ENCODE measurements at regions not wholly inside any gene's neighbourhood (a gene's known extent, or its start where the extent isn't known, plus 50 kb on each side); places are given as distances from the start of the nearest gene placed in this dataset.
"Not testable (repeated sequence)": the region's sequence is repeated elsewhere in the genome, so short reads cannot be mapped to it uniquely, and the experiment has no call there.

- no peaks in the 10 kb centered on the region for H3K9me3 ChIP-seq (ENCODE audit: control insufficient read depth in 1 of 2, low read length in 2 of 2)
- no peak overlapping the region for H3K27ac ChIP-seq (ENCODE audit: low read length)
- no peaks in the 10 kb centered on the region for H3K4me1 ChIP-seq (ENCODE audit: control insufficient read depth in 1 of 2, insufficient read depth in 2 of 2, low read length in 2 of 2)
- no peaks in the 10 kb centered on the region for H3K36me3 ChIP-seq (ENCODE audit: control insufficient read depth in 1 of 2, insufficient read depth in 2 of 2, low read length in 2 of 2)
- H3K27me3 ChIP-seq (ENCODE audit: low read depth, low read length), result no peaks in the 10 kb centered on the region
- no peak overlapping the region for H3K4me3 ChIP-seq (ENCODE audit: low read depth in 1 of 2, low read length in 2 of 2)
These were observed 66.1 kb downstream of the RBMX2 start for GRCh38 chrX:130467936-130468335.

DNA sequence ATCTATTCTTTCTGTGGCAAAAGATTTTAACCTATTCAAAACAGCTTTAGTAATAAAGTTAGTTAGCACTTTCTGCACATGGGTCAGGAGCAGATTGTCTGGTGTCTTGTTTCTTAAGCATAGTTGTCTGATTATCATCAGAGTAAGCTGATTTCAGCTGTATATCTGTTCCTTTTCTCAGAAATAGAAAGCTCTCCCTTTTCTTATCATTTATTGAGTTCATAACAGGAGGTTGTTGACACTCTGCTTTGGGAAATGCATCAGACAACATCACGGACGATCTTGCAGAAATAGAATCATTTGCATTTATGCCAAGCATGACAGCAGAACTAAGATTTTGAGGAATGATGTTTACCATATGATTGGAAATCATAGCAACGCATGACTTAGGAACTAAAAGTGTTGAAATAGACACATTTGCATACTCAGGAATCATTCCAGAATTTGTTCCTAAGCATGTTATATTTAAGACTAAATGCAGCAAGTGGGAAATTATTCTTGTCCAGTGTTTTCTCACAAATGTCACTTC is 66.7 kb downstream of the RBMX2 start:
- H3K27me3 ChIP-seq (ENCODE audit: low read depth, low read length), result no peaks in the 10 kb centered on the region
- H3K36me3 ChIP-seq (ENCODE audit: control insufficient read depth in 1 of 2, insufficient read depth in 2 of 2, low read length in 2 of 2), result no peaks in the 10 kb centered on the region

GRCh38 chrX:130482871-130483270 is 81.1 kb downstream of the RBMX2 start:
- Histone ChIP-seq H3K4me1 (ENCODE audit: control insufficient read depth in 1 of 2, insufficient read depth in 2 of 2, low read length in 2 of 2) (no peaks in the 10 kb centered on the region), H3K4me3 (ENCODE audit: low read depth in 1 of 2, low read length in 2 of 2) (no peak overlapping the region), H3K27ac (ENCODE audit: low read length) (no peak overlapping the region), H3K9me3 (ENCODE audit: control insufficient read depth in 1 of 2, low read length in 2 of 2) (no peaks in the 10 kb centered on the region), H3K36me3 (ENCODE audit: control insufficient read depth in 1 of 2, insufficient read depth in 2 of 2, low read length in 2 of 2) (no peaks in the 10 kb centered on the region), H3K27me3 (ENCODE audit: low read depth, low read length) (no peaks in the 10 kb centered on the region)

More for the DNA sequence above, 66.7 kb downstream of the RBMX2 start:
- no peaks in the 10 kb centered on the region for H3K9me3 ChIP-seq (ENCODE audit: control insufficient read depth in 1 of 2, low read length in 2 of 2)
- no peak overlapping the region for H3K4me3 ChIP-seq (ENCODE audit: low read depth in 1 of 2, low read length in 2 of 2)
- no peaks in the 10 kb centered on the region for H3K4me1 ChIP-seq (ENCODE audit: control insufficient read depth in 1 of 2, insufficient read depth in 2 of 2, low read length in 2 of 2)
- no peak overlapping the region for H3K27ac ChIP-seq (ENCODE audit: low read length)

DNA sequence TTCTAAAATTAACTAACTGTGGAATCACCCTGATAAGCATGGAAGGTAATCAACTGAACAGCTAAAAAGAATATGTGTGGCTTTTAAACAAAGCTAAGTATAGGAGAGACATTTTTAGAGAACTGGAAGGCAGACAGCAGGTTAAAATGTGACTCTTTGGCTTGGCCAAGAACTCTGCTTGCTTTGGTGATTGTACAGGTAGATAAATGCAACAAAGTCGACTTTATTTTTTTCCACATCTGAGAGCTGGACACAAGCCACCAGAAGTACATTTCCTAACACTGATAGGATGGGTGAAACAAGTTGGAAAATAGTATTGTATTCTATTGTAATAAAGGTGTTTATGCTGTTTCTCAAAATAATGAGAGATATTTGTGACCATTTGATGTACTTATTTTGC is 84.1 kb downstream of the RBMX2 start:
- H3K27me3 ChIP-seq (ENCODE audit: low read depth, low read length), result no peaks in the 10 kb centered on the region
- H3K4me3 ChIP-seq (ENCODE audit: low read depth in 1 of 2, low read length in 2 of 2), result no peak overlapping the region
- no peaks in the 10 kb centered on the region for H3K4me1 ChIP-seq (ENCODE audit: control insufficient read depth in 1 of 2, insufficient read depth in 2 of 2, low read length in 2 of 2)
- H3K9me3 ChIP-seq (ENCODE audit: control insufficient read depth in 1 of 2, low read length in 2 of 2), result no peaks in the 10 kb centered on the region
- H3K36me3 ChIP-seq (ENCODE audit: control insufficient read depth in 1 of 2, insufficient read depth in 2 of 2, low read length in 2 of 2), result no peaks in the 10 kb centered on the region
- no peak overlapping the region for H3K27ac ChIP-seq (ENCODE audit: low read length)

DNA sequence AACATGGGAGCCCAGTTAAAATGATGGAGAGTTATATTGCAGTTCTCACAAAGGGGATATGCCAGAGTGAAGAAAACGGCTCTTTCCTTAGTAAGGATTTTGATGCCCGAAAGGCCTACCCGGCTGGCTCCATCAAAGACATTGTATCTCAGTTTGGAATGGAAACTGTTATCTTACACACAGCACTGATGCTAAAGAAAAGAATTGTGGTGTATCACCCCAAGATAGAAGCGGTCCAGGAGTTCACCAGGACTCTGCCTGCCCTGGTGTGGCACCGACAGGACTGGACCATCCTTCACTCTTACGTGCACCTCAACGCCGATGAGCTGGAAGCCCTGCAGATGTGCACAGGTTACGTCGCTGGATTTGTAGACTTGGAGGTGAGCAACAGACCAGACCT is 93.7 kb downstream of the RBMX2 start:
- not testable (repeated sequence) for H3K27ac ChIP-seq (ENCODE audit: low read length); H3K9me3 ChIP-seq (ENCODE audit: control insufficient read depth in 1 of 2, low read length in 2 of 2); H3K36me3 ChIP-seq (ENCODE audit: control insufficient read depth in 1 of 2, insufficient read depth in 2 of 2, low read length in 2 of 2); H3K27me3 ChIP-seq (ENCODE audit: low read depth, low read length); H3K4me1 ChIP-seq (ENCODE audit: control insufficient read depth in 1 of 2, insufficient read depth in 2 of 2, low read length in 2 of 2); H3K4me3 ChIP-seq (ENCODE audit: low read depth in 1 of 2, low read length in 2 of 2)

GRCh38 chrX:130497531-130497930 is 95.7 kb downstream of the RBMX2 start:
- Histone ChIP-seq H3K9me3 (ENCODE audit: control insufficient read depth in 1 of 2, low read length in 2 of 2) (no peaks in the 10 kb centered on the region), H3K4me3 (ENCODE audit: low read depth in 1 of 2, low read length in 2 of 2) (no peak overlapping the region), H3K36me3 (ENCODE audit: control insufficient read depth in 1 of 2, insufficient read depth in 2 of 2, low read length in 2 of 2) (no peaks in the 10 kb centered on the region), H3K27ac (ENCODE audit: low read length) (no peak overlapping the region), H3K27me3 (ENCODE audit: low read depth, low read length) (no peaks in the 10 kb centered on the region), H3K4me1 (ENCODE audit: control insufficient read depth in 1 of 2, insufficient read depth in 2 of 2, low read length in 2 of 2) (no peaks in the 10 kb centered on the region)

DNA sequence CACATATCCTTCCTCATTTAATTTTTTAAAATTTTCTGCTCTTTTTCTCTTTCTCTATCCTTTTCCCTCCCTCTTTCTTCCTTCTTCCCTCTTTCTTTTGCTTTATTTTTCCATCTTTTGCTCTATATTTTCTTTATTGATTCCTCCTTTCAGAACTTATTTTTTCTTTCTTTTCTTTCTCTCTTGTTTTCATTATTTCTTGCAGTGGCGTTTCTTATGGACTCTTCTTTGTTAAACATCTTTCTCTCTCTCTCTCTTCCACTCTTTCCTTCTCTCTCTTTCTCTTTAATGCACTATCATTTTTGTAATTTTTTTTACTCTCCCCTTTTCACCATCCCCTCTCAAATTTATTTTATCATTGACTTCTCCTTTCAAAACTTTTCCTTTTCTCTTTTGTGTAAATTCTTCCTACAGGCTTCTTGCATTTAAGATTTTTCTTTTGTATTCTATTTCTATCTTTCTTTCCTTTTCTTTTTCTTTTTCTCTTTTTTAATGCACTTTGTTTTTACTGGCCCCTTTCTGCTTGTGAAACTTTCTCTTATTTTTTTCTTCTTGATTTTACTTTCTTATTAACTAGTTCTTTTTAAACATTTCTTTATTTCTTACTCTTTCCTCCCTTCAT is 97.0 kb downstream of the RBMX2 start:
- no peaks in the 10 kb centered on the region for H3K27me3 ChIP-seq (ENCODE audit: low read depth, low read length)
- no peaks in the 10 kb centered on the region for H3K36me3 ChIP-seq (ENCODE audit: control insufficient read depth in 1 of 2, insufficient read depth in 2 of 2, low read length in 2 of 2)
- H3K9me3 ChIP-seq (ENCODE audit: control insufficient read depth in 1 of 2, low read length in 2 of 2), result no peaks in the 10 kb centered on the region
- no peak overlapping the region for H3K4me3 ChIP-seq (ENCODE audit: low read depth in 1 of 2, low read length in 2 of 2)
- H3K27ac ChIP-seq (ENCODE audit: low read length), result no peak overlapping the region
- H3K4me1 ChIP-seq (ENCODE audit: control insufficient read depth in 1 of 2, insufficient read depth in 2 of 2, low read length in 2 of 2), result no peaks in the 10 kb centered on the region

DNA sequence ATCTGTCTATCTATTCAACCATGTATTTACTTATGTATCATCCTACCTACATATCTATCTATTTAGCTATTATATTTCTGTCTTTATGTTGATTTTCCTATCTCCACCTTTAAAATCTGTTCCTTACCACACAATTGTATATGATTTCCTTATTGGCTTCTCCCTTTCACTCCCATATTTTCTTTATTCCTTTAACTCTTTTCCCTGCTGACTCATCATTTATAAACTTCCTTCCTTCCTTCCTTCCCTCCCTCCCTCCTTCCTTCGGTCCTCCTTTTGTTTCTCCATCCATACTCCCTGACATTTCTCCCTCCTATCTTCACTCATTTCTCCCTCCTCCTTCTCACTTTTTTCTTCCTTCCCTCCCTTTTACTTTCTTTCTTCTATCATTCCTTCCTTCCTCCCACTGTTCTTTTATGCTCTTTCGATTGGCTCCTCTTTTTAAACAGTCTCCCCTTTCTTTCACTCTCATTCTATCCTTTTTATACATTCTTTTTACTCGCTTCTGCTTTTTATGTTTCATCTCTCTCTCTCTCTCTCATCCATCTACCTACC is 100.3 kb downstream of the RBMX2 start:
- Histone ChIP-seq H3K4me3 (ENCODE audit: low read depth in 1 of 2, low read length in 2 of 2) (no peak overlapping the region), H3K27me3 (ENCODE audit: low read depth, low read length) (no peaks in the 10 kb centered on the region), H3K9me3 (ENCODE audit: control insufficient read depth in 1 of 2, low read length in 2 of 2) (no peaks in the 10 kb centered on the region), H3K4me1 (ENCODE audit: control insufficient read depth in 1 of 2, insufficient read depth in 2 of 2, low read length in 2 of 2) (no peaks in the 10 kb centered on the region), H3K27ac (ENCODE audit: low read length) (no peak overlapping the region), H3K36me3 (ENCODE audit: control insufficient read depth in 1 of 2, insufficient read depth in 2 of 2, low read length in 2 of 2) (no peaks in the 10 kb centered on the region)

GRCh38 chrX:130504019-130504418 is 102.2 kb downstream of the RBMX2 start:
- H3K36me3 ChIP-seq (ENCODE audit: control insufficient read depth in 1 of 2, insufficient read depth in 2 of 2, low read length in 2 of 2), result no peaks in the 10 kb centered on the region
- H3K27ac ChIP-seq (ENCODE audit: low read length), result no peak overlapping the region
- H3K4me1 ChIP-seq (ENCODE audit: control insufficient read depth in 1 of 2, insufficient read depth in 2 of 2, low read length in 2 of 2), result no peaks in the 10 kb centered on the region
- H3K4me3 ChIP-seq (ENCODE audit: low read depth in 1 of 2, low read length in 2 of 2), result no peak overlapping the region
- H3K27me3 ChIP-seq (ENCODE audit: low read depth, low read length), result no peaks in the 10 kb centered on the region
- H3K9me3 ChIP-seq (ENCODE audit: control insufficient read depth in 1 of 2, low read length in 2 of 2), result no peaks in the 10 kb centered on the region

DNA sequence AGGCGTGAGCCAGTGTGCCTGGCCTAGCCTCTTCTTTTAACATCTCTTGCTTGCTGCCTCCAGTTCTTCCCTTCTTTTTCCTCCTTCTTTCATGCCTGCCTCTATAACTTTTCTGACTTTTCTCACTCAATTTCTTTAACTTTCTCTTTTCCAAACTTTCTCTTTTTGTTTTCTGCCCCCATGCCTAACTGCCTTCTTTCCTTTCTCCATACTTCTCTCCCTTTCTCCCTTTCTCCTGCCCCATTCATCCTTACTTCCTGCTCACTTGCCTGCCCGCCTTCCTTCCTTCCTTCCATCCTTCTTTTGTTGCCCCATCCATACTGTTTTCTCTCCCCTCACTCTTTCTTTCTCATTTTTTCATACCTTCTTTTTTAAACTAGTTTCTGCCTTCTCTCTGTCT is 105.2 kb downstream of the RBMX2 start:
- no peaks in the 10 kb centered on the region for H3K9me3 ChIP-seq (ENCODE audit: control insufficient read depth in 1 of 2, low read length in 2 of 2)
- H3K27ac ChIP-seq (ENCODE audit: low read length), result no peak overlapping the region
- no peaks in the 10 kb centered on the region for H3K27me3 ChIP-seq (ENCODE audit: low read depth, low read length)

DNA sequence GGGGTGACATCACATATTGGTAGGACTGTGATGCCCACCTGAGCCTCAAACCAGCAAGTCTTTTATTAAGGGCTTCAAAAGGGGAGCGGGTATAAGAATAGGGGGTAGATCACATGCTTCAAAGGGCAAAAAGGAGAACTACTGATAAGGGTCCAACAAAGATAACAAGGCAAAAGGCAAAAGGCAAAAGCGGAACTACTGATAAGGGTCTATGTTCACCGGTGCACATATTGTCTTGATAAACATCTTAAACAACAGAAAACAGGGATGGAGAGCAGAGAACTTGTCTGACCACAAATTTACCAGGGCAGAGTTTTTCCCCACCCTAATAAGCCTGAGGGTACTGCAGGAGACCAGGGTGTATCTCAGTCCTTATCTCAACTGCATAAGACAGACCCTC is 110.7 kb downstream of the RBMX2 start:
- H3K36me3 ChIP-seq (ENCODE audit: control insufficient read depth in 1 of 2, insufficient read depth in 2 of 2, low read length in 2 of 2); H3K4me3 ChIP-seq (ENCODE audit: low read depth in 1 of 2, low read length in 2 of 2); H3K27me3 ChIP-seq (ENCODE audit: low read depth, low read length); H3K9me3 ChIP-seq (ENCODE audit: control insufficient read depth in 1 of 2, low read length in 2 of 2); H3K27ac ChIP-seq (ENCODE audit: low read length); H3K4me1 ChIP-seq (ENCODE audit: control insufficient read depth in 1 of 2, insufficient read depth in 2 of 2, low read length in 2 of 2): not testable (repeated sequence)

More for the DNA sequence above, 105.2 kb downstream of the RBMX2 start:
- Histone ChIP-seq H3K36me3 (ENCODE audit: control insufficient read depth in 1 of 2, insufficient read depth in 2 of 2, low read length in 2 of 2) (no peaks in the 10 kb centered on the region), H3K4me1 (ENCODE audit: control insufficient read depth in 1 of 2, insufficient read depth in 2 of 2, low read length in 2 of 2) (no peaks in the 10 kb centered on the region), H3K4me3 (ENCODE audit: low read depth in 1 of 2, low read length in 2 of 2) (no peak overlapping the region)

- no peaks in the 10 kb centered on the region for H3K9me3 ChIP-seq (ENCODE audit: control insufficient read depth in 1 of 2, low read length in 2 of 2)
- H3K4me3 ChIP-seq (ENCODE audit: low read depth in 1 of 2, low read length in 2 of 2), result no peak overlapping the region
- H3K27ac ChIP-seq (ENCODE audit: low read length), result no peak overlapping the region
- no peaks in the 10 kb centered on the region for H3K27me3 ChIP-seq (ENCODE audit: low read depth, low read length)
- H3K4me1 ChIP-seq (ENCODE audit: control insufficient read depth in 1 of 2, insufficient read depth in 2 of 2, low read length in 2 of 2), result no peaks in the 10 kb centered on the region
- H3K36me3 ChIP-seq (ENCODE audit: control insufficient read depth in 1 of 2, insufficient read depth in 2 of 2, low read length in 2 of 2), result no peaks in the 10 kb centered on the region
These were observed 114.3 kb downstream of the RBMX2 start for GRCh38 chrX:130516123-130516522.
